CD8-positive, alpha-beta memory T cell (primary cell): ENCODE measurements at regions not wholly inside any gene's neighbourhood (a gene's known extent, or its start where the extent isn't known, plus 50 kb on each side); places are given as distances from the start of the nearest gene placed in this dataset.

Experiments
- CTCF ChIA-PET: fragments of 350-600 bp; sonication (Branson Sonifier 250); formaldehyde crosslinking; loops from one replicate; lab custom pipeline; 2021; ENCODE audit warnings: antibody characterized with exemption; lab: Charles Lee
- POLR2A ChIA-PET: fragments of 350-600 bp; sonication (Branson Sonifier 250); formaldehyde crosslinking; loops from one replicate; lab custom pipeline; 2021; ENCODE audit warnings: antibody characterized with exemption; lab: Charles Lee
- DNase-seq, 5 donors: peaks; one replicate each; pipeline versions ENCODE4 v3.0.0 to v3.0.0-alpha.2; 2020 to 2022; ENCODE audit warnings: mixed read lengths in 1 of 5
- H3K27ac ChIP-seq: one replicate; pipeline ENCODE4 v1.7.0; 2013; ENCODE audit warnings: low read depth, mild to moderate bottlenecking, low read length, moderate library complexity
- H3K27me3 ChIP-seq: 2 replicates; pipeline ENCODE4 v1.7.0; 2013; ENCODE audit warnings: low read length, mild to moderate bottlenecking; ENCODE audit not compliant: insufficient read depth, poor library complexity, severe bottlenecking
- H3K36me3 ChIP-seq: 2 replicates; pipeline ENCODE4 v1.7.0; 2013; ENCODE audit warnings: mild to moderate bottlenecking, low read length, moderate library complexity; ENCODE audit not compliant: insufficient read depth
- H3K4me1 ChIP-seq: 2 replicates; pipeline ENCODE4 v1.7.0; 2013; ENCODE audit warnings: mild to moderate bottlenecking, low read length, moderate library complexity; ENCODE audit not compliant: insufficient read depth
- H3K4me3 ChIP-seq: 2 replicates; pipeline ENCODE4 v1.7.0; 2013; ENCODE audit warnings: mild to moderate bottlenecking, low read length
- H3K9me3 ChIP-seq: 2 replicates; pipeline ENCODE4 v1.7.0; 2013; ENCODE audit warnings: mild to moderate bottlenecking, low read length
- H3K27ac Mint-ChIP-seq, 8 donors: one replicate each; pipeline ENCODE4 v1.8.0; 2020 to 2021; ENCODE audit warnings: mixed read lengths in 8 of 8, mild to moderate bottlenecking in 6 of 8, inconsistent platforms in 3 of 8, moderate library complexity in 3 of 8
- H3K27me3 Mint-ChIP-seq, 2 donors: one replicate each; pipeline ENCODE4 v1.8.0; 2020 to 2021; ENCODE audit warnings: mixed read lengths in 2 of 2, mild to moderate bottlenecking in 1 of 2, moderate library complexity in 1 of 2
- H3K36me3 Mint-ChIP-seq, 3 donors: one replicate each; pipeline ENCODE4 v1.8.0; 2020 to 2021; ENCODE audit warnings: mixed read lengths in 3 of 3, inconsistent platforms in 1 of 3, mild to moderate bottlenecking in 1 of 3
- H3K4me1 Mint-ChIP-seq, 3 donors: one replicate each; pipeline ENCODE4 v1.8.0; 2020 to 2021; ENCODE audit warnings: mixed read lengths in 3 of 3, inconsistent platforms in 1 of 3, mild to moderate bottlenecking in 1 of 3
- H3K4me3 Mint-ChIP-seq, 7 donors: one replicate each; pipeline ENCODE4 v1.8.0; 2020 to 2021; ENCODE audit warnings: mixed read lengths in 7 of 7, mild to moderate bottlenecking in 6 of 7, moderate library complexity in 4 of 7, inconsistent platforms in 2 of 7
- H3K9me3 Mint-ChIP-seq, 5 donors: one replicate each; pipeline ENCODE4 v1.8.0; 2020 to 2022; ENCODE audit warnings: mixed read lengths in 5 of 5, mild to moderate bottlenecking in 3 of 5, moderate library complexity in 2 of 5, inconsistent platforms in 1 of 5

- H3K36me3 Mint-ChIP-seq: no peaks in the 10 kb centered on the region
- POLR2A ChIA-PET: no interaction called here
Measured at GRCh38 chr5:103434057-103434456, 128.5 kb downstream of the NUDT12 start.

GRCh38 chr5:103433211-103433610, 129.4 kb downstream of the NUDT12 start:
- H3K27ac Mint-ChIP-seq: no peak overlapping the region
- Histone ChIP-seq H3K27me3 (no peaks in the 10 kb centered on the region), H3K9me3 (no peaks in the 10 kb centered on the region), H3K36me3 (no peaks in the 10 kb centered on the region), H3K27ac (no peak overlapping the region), H3K4me3 (no peak overlapping the region), H3K4me1 (no peaks in the 10 kb centered on the region)
- no peaks in the 10 kb centered on the region for H3K36me3 Mint-ChIP-seq
- H3K4me1 Mint-ChIP-seq: no peaks in the 10 kb centered on the region
- peaks cover 0 to 2% (median under 1%) of the 10 kb centered on the region in 5 donors for H3K9me3 Mint-ChIP-seq
- POLR2A ChIA-PET: no interaction called here
- DNase-seq: no peak
- CTCF ChIA-PET: no interaction called here
- H3K27me3 Mint-ChIP-seq: no peaks in the 10 kb centered on the region
- no peak overlapping the region for H3K4me3 Mint-ChIP-seq

More at GRCh38 chr5:103434057-103434456, 128.5 kb downstream of the NUDT12 start:
- Mint-ChIP-seq H3K4me1 (no peaks in the 10 kb centered on the region), H3K9me3 (peaks cover 0 to 10% (median 7%) of the 10 kb centered on the region in 5 donors), H3K27ac (no peak overlapping the region), H3K27me3 (no peaks in the 10 kb centered on the region), H3K4me3 (no peak overlapping the region)
- CTCF ChIA-PET: no interaction called here
- no peak overlapping the region for H3K4me3 ChIP-seq
- H3K36me3 ChIP-seq: no peaks in the 10 kb centered on the region
- no peaks in the 10 kb centered on the region for H3K9me3 ChIP-seq
- no peaks in the 10 kb centered on the region for H3K27me3 ChIP-seq
- no peaks in the 10 kb centered on the region for H3K4me1 ChIP-seq
- no peak for DNase-seq
- no peak overlapping the region for H3K27ac ChIP-seq

GRCh38 chr5:103428923-103429322, 133.7 kb downstream of the NUDT12 start:
- no peaks in the 10 kb centered on the region for H3K27me3 ChIP-seq
- Mint-ChIP-seq H3K27me3 (peaks cover 0 to 3% of the 10 kb centered on the region in 2 donors), H3K4me1 (no peaks in the 10 kb centered on the region), H3K27ac (no peak overlapping the region), H3K4me3 (no peak overlapping the region), H3K36me3 (no peaks in the 10 kb centered on the region), H3K9me3 (no peaks in the 10 kb centered on the region)
- H3K9me3 ChIP-seq: no peaks in the 10 kb centered on the region
- no peak overlapping the region for H3K27ac ChIP-seq
- H3K4me3 ChIP-seq: no peak overlapping the region
- ChIA-PET CTCF (no interaction called here), POLR2A (no interaction called here)
- H3K36me3 ChIP-seq: no peaks in the 10 kb centered on the region
- DNase-seq: no peak
- no peaks in the 10 kb centered on the region for H3K4me1 ChIP-seq

GRCh38 chr5:103428411-103428871, 134.1 kb downstream of the NUDT12 start:
- Histone ChIP-seq H3K27ac (no peak overlapping the region), H3K27me3 (no peaks in the 10 kb centered on the region), H3K9me3 (no peaks in the 10 kb centered on the region), H3K4me3 (no peak overlapping the region), H3K4me1 (no peaks in the 10 kb centered on the region), H3K36me3 (no peaks in the 10 kb centered on the region)
- CTCF ChIA-PET: no interaction called here
- H3K4me1 Mint-ChIP-seq: no peaks in the 10 kb centered on the region
- H3K9me3 Mint-ChIP-seq: no peaks in the 10 kb centered on the region
- H3K27me3 Mint-ChIP-seq: peaks cover 3% of the 10 kb centered on the region in 2 donors
- POLR2A ChIA-PET: no interaction called here
- H3K36me3 Mint-ChIP-seq: no peaks in the 10 kb centered on the region
- no peak overlapping the region for H3K27ac Mint-ChIP-seq
- no peak for DNase-seq
- H3K4me3 Mint-ChIP-seq: no peak overlapping the region

GRCh38 chr5:103427326-103427725, 135.3 kb downstream of the NUDT12 start:
- Mint-ChIP-seq H3K27me3 (peaks cover 3 to 8% of the 10 kb centered on the region in 2 donors), H3K36me3 (no peaks in the 10 kb centered on the region), H3K27ac (no peak overlapping the region), H3K4me3 (no peak overlapping the region), H3K4me1 (no peaks in the 10 kb centered on the region), H3K9me3 (no peaks in the 10 kb centered on the region)
- Histone ChIP-seq H3K27me3 (no peaks in the 10 kb centered on the region), H3K4me1 (no peaks in the 10 kb centered on the region), H3K4me3 (no peak overlapping the region), H3K36me3 (no peaks in the 10 kb centered on the region), H3K27ac (no peak overlapping the region), H3K9me3 (no peaks in the 10 kb centered on the region)
- POLR2A ChIA-PET: no interaction called here
- DNase-seq: no peak
- CTCF ChIA-PET: no interaction called here

GRCh38 chr5:103425686-103426454, 136.7 kb downstream of the NUDT12 start:
- Histone ChIP-seq H3K4me1 (no peaks in the 10 kb centered on the region), H3K27me3 (no peaks in the 10 kb centered on the region), H3K9me3 (no peaks in the 10 kb centered on the region), H3K4me3 (no peak overlapping the region), H3K36me3 (no peaks in the 10 kb centered on the region), H3K27ac (no peak overlapping the region)
- ChIA-PET CTCF (no interaction called here), POLR2A (no interaction called here)
- Mint-ChIP-seq H3K36me3 (no peaks in the 10 kb centered on the region), H3K27me3 (peaks cover 3 to 13% of the 10 kb centered on the region in 2 donors), H3K9me3 (no peaks in the 10 kb centered on the region), H3K27ac (no peak overlapping the region), H3K4me1 (no peaks in the 10 kb centered on the region), H3K4me3 (no peak overlapping the region)
- no peak for DNase-seq

- no peak for DNase-seq
- ChIA-PET CTCF (no interaction called here), POLR2A (no interaction called here)
- Histone ChIP-seq H3K9me3 (no peaks in the 10 kb centered on the region), H3K36me3 (no peaks in the 10 kb centered on the region), H3K4me1 (no peaks in the 10 kb centered on the region), H3K27me3 (no peaks in the 10 kb centered on the region), H3K27ac (no peak overlapping the region), H3K4me3 (no peak overlapping the region)
- no peaks in the 10 kb centered on the region for H3K4me1 Mint-ChIP-seq
- H3K27me3 Mint-ChIP-seq: peaks cover 3 to 14% of the 10 kb centered on the region in 2 donors
- H3K4me3 Mint-ChIP-seq: no peak overlapping the region
- H3K36me3 Mint-ChIP-seq: no peaks in the 10 kb centered on the region
- no peak overlapping the region for H3K27ac Mint-ChIP-seq
- H3K9me3 Mint-ChIP-seq: no peaks in the 10 kb centered on the region
Measured at GRCh38 chr5:103424453-103425205, 138.0 kb downstream of the NUDT12 start.

- CTCF ChIA-PET: no interaction called here
- POLR2A ChIA-PET: no interaction called here
Measured at GRCh38 chr5:103424026-103424425, 138.6 kb downstream of the NUDT12 start.

More at GRCh38 chr5:103424026-103424425, 138.6 kb downstream of the NUDT12 start:
- Mint-ChIP-seq H3K27ac (no peak overlapping the region), H3K27me3 (peaks cover 3 to 18% of the 10 kb centered on the region in 2 donors), H3K4me3 (no peak overlapping the region), H3K4me1 (no peaks in the 10 kb centered on the region), H3K9me3 (no peaks in the 10 kb centered on the region), H3K36me3 (no peaks in the 10 kb centered on the region)
- Histone ChIP-seq H3K4me3 (no peak overlapping the region), H3K9me3 (no peaks in the 10 kb centered on the region), H3K27ac (no peak overlapping the region), H3K27me3 (no peaks in the 10 kb centered on the region), H3K36me3 (no peaks in the 10 kb centered on the region), H3K4me1 (no peaks in the 10 kb centered on the region)
- DNase-seq: no peak
